ENCODE measurements at regions not wholly inside any gene's neighbourhood (a gene's known extent, or its start where the extent isn't known, plus 50 kb on each side); places are given as distances from the start of the nearest gene placed in this dataset.

DNA sequence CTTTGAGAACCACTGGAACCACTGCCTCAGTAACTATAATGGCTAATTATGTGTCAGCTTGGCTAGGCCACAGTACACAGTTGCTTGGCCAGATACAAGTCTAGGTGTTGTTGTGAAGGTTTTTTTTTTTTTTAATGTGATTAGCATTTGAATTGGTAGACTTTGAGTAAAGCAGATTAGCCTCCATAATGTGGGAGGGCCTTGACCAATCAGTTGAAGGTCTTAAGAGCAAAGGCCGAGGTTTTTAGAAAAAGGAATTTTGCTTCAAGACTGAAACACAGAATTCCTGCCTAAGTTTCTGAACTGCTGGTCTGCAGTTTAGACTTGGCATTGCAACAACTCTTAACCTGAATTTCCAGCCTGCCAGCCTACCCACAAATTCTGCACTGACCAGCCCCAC, 451.6 kb upstream of the AZI2 start:
- DNase-seq = no peak
- Histone ChIP-seq H3K4me2 (replicated peaks; ENCODE audit: extremely low read depth, low read length, poor library complexity, severe bottlenecking) (no peak overlapping the region), H3K27ac (ENCODE audit: low read depth in 1 of 2, low read length in 2 of 2) (no peak overlapping the region), H3K4me1 (ENCODE audit: control insufficient read depth in 1 of 2, insufficient read depth in 2 of 2, low read length in 2 of 2) (no peaks in the 10 kb centered on the region), H2AFZ (ENCODE audit: insufficient read depth, low read depth, low read length, poor library complexity, severe bottlenecking) (no peak overlapping the region), H3K79me2 (ENCODE audit: insufficient read depth, low read length) (no peaks in the 10 kb centered on the region), H3K9ac (ENCODE audit: insufficient read depth, low read length, poor library complexity, severe bottlenecking) (no peak overlapping the region), H3K27me3 (ENCODE audit: control insufficient read depth in 2 of 2, insufficient read depth in 2 of 2, low read length in 2 of 2) (no peaks in the 10 kb centered on the region), H4K20me1 (ENCODE audit: insufficient read depth, low read length) (no peaks in the 10 kb centered on the region), H3K36me3 (replicated peaks in 1 of 2; ENCODE audit: control insufficient read depth in 1 of 2, insufficient read depth in 2 of 2, low read length in 2 of 2) (no peaks in the 10 kb centered on the region), H3K9me3 (replicated peaks in 1 of 2; ENCODE audit: control insufficient read depth in 1 of 2, insufficient read depth in 1 of 2, low read length in 2 of 2) (no peaks in the 10 kb centered on the region), H3K4me3 (replicated peaks in 1 of 3; ENCODE audit: low read depth in 2 of 3, low read length in 3 of 3) (no peak overlapping the region)
- TF ChIP-seq, protein P1, sequence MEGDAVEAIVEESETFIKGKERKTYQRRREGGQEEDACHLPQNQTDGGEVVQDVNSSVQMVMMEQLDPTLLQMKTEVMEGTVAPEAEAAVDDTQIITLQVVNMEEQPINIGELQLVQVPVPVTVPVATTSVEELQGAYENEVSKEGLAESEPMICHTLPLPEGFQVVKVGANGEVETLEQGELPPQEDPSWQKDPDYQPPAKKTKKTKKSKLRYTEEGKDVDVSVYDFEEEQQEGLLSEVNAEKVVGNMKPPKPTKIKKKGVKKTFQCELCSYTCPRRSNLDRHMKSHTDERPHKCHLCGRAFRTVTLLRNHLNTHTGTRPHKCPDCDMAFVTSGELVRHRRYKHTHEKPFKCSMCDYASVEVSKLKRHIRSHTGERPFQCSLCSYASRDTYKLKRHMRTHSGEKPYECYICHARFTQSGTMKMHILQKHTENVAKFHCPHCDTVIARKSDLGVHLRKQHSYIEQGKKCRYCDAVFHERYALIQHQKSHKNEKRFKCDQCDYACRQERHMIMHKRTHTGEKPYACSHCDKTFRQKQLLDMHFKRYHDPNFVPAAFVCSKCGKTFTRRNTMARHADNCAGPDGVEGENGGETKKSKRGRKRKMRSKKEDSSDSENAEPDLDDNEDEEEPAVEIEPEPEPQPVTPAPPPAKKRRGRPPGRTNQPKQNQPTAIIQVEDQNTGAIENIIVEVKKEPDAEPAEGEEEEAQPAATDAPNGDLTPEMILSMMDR (IDR thresholded peaks at IDR 0.05) = no peak
- Mint-ChIP-seq H3K9me3 (peaks cover 0 to 5% (median 2%) of the 10 kb centered on the region in 7 donors), H3K27me3 (ENCODE audit: low read depth in 3 of 3) (peaks cover 0 to 7% (median 1%) of the 10 kb centered on the region in 3 donors), H3K36me3 (no peaks in the 10 kb centered on the region), H3K4me3 (no peak overlapping the region), H3K27ac (no peak overlapping the region), H3K4me1 (no peaks in the 10 kb centered on the region)
- intact Hi-C loops (cut with micrococcal nuclease) = no loop called here
- 100% methylated on average over 1 of the region's 1 CpG for WGBS (ENCODE audit: insufficient coverage)

DNA sequence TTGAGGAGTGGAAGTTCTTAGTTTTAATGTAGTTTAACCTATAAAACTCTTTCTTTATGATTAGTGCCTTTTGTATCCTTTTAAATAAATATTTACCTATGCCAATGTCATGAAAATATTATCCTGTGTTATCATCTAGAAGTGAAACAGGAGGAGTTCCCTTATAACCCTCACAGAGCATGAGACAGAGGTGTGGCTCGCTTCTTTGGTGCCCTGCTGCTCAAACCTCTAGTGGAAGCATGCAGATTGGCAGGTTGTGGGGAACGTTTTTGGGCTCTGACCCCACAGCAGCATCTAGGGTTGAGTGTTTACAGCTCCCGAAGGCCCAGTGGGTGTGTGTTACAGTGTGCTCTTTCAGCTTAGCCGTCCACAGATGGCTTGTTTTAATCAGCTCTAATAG, 459.4 kb upstream of the AZI2 start:
- no peaks in the 10 kb centered on the region for H3K4me1 Mint-ChIP-seq
- H3K9me3 Mint-ChIP-seq = peaks cover 0 to 14% (median 7%) of the 10 kb centered on the region in 7 donors
- Histone ChIP-seq H3K9me3 (replicated peaks in 1 of 2; ENCODE audit: control insufficient read depth in 1 of 2, insufficient read depth in 1 of 2, low read length in 2 of 2) (peaks cover 0 to 16% of the 10 kb centered on the region in 2 donors), H4K20me1 (ENCODE audit: insufficient read depth, low read length) (no peaks in the 10 kb centered on the region), H3K27ac (ENCODE audit: low read depth in 1 of 2, low read length in 2 of 2) (no peak overlapping the region), H3K27me3 (ENCODE audit: control insufficient read depth in 2 of 2, insufficient read depth in 2 of 2, low read length in 2 of 2) (no peaks in the 10 kb centered on the region), H3K79me2 (ENCODE audit: insufficient read depth, low read length) (no peaks in the 10 kb centered on the region), H2AFZ (ENCODE audit: insufficient read depth, low read depth, low read length, poor library complexity, severe bottlenecking) (no peak overlapping the region), H3K36me3 (replicated peaks in 1 of 2; ENCODE audit: control insufficient read depth in 1 of 2, insufficient read depth in 2 of 2, low read length in 2 of 2) (no peaks in the 10 kb centered on the region), H3K4me2 (replicated peaks; ENCODE audit: extremely low read depth, low read length, poor library complexity, severe bottlenecking) (no peak overlapping the region), H3K4me3 (replicated peaks in 1 of 3; ENCODE audit: low read depth in 2 of 3, low read length in 3 of 3) (no peak overlapping the region), H3K4me1 (ENCODE audit: control insufficient read depth in 1 of 2, insufficient read depth in 2 of 2, low read length in 2 of 2) (no peaks in the 10 kb centered on the region), H3K9ac (ENCODE audit: insufficient read depth, low read length, poor library complexity, severe bottlenecking) (no peak overlapping the region)
- no peak for DNase-seq
- peaks cover 0 to 6% (median 0%) of the 10 kb centered on the region in 3 donors for H3K27me3 Mint-ChIP-seq (ENCODE audit: low read depth in 3 of 3)
- H3K36me3 Mint-ChIP-seq = no peaks in the 10 kb centered on the region
- intact Hi-C loops (cut with micrococcal nuclease) = no loop called here
- H3K4me3 Mint-ChIP-seq = no peak overlapping the region
- WGBS (ENCODE audit: insufficient coverage) = 62% methylated on average over 3 of the region's 4 CpGs
- TF ChIP-seq, protein P1 (IDR thresholded peaks at IDR 0.05) = no peak
- H3K27ac Mint-ChIP-seq = no peak overlapping the region

Data from CD14-positive monocyte (primary cell).